PFSK-1 (cell line): ENCODE measurements at regions not wholly inside any gene's neighbourhood (a gene's known extent, or its start where the extent isn't known, plus 50 kb on each side); places are given as distances from the start of the nearest gene placed in this dataset.

ENCODE experiments used
- FOXP2 ChIP-seq: optimal IDR thresholded peaks from 2 replicates; pipeline ENCODE3; 2011; ENCODE audit warnings: borderline replicate concordance, control low read depth, inconsistent platforms; ENCODE audit not compliant: insufficient read depth; ENCODE audit errors: extremely low read length, extremely low read depth
- POLR2AphosphoS5 ChIP-seq: IDR thresholded peaks from 2 replicates; pipeline ENCODE4 v1.6.1; 2012; ENCODE audit warnings: low read depth, mild to moderate bottlenecking, control low read depth, low read length, moderate library complexity
- SIN3A ChIP-seq: IDR thresholded peaks from 2 replicates; pipeline ENCODE4 v1.6.1; 2012; ENCODE audit warnings: mild to moderate bottlenecking, low read length, moderate library complexity, borderline replicate concordance; ENCODE audit not compliant: insufficient read depth
- TAF1 ChIP-seq: IDR thresholded peaks from 2 replicates; pipeline ENCODE4 v1.6.1; 2012; ENCODE audit warnings: low read length, control low read depth, borderline replicate concordance; ENCODE audit not compliant: insufficient read depth
- TF ChIP-seq, protein P1 (sequence below), 2 experiments: IDR thresholded peaks; 2 replicates each; pipeline versions ENCODE4 v1.6.1 to v1.8.0; 2011 to 2012; ENCODE audit warnings: low read depth in 2 of 2, low read length in 2 of 2, control low read depth in 1 of 2, inconsistent platforms in 1 of 2, mild to moderate bottlenecking in 1 of 2, moderate library complexity in 1 of 2; ENCODE audit not compliant: insufficient read depth in 1 of 2

DNA sequence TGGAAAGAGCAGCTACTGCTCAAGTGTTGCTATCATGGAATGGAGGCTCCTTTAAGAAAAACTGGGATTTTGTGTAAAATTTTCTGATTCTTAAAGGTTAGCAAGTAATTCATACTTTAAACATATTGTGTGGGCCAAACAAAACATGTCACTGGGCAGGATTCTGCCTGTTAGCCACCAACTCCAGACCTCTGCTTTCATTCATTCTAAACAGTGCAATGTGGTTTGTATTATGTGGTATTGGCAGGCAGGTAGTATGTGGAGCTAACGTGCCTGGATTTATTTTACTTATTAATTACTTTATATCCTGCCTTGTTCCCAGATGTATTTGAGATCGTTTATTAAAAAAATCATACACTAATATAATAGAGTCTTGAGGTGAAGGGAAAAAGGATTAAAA is 1521.3 kb upstream of the ACVR2A start:
- TF ChIP-seq TAF1 (no peak), POLR2AphosphoS5 (peak; percentile 39; the same call in 1 of the 2 replicates), SIN3A (peak; percentile 61; the same call in 1 of the 2 replicates), FOXP2 (no peak)

DNA sequence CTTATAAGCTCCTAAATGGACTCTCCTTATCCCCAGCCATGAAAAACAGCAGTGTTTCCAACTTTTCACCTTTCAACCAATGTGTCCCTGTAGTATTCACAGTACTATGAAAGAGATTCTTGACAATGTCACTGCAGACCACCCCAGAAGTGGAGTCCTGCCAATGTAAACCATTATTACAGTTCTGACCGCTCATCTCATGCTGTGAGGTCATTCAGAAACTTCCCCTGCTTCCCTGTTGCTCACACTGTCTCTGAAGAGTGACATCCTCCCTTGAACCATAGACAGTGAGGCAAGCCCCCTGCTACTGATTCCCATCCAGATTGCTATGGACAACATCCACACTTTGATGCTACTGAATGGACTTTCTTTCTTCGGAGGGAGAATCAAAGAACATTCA is 1523.7 kb upstream of the ACVR2A start:
- TF ChIP-seq SIN3A: no peak
- TF ChIP-seq, protein P1, sequence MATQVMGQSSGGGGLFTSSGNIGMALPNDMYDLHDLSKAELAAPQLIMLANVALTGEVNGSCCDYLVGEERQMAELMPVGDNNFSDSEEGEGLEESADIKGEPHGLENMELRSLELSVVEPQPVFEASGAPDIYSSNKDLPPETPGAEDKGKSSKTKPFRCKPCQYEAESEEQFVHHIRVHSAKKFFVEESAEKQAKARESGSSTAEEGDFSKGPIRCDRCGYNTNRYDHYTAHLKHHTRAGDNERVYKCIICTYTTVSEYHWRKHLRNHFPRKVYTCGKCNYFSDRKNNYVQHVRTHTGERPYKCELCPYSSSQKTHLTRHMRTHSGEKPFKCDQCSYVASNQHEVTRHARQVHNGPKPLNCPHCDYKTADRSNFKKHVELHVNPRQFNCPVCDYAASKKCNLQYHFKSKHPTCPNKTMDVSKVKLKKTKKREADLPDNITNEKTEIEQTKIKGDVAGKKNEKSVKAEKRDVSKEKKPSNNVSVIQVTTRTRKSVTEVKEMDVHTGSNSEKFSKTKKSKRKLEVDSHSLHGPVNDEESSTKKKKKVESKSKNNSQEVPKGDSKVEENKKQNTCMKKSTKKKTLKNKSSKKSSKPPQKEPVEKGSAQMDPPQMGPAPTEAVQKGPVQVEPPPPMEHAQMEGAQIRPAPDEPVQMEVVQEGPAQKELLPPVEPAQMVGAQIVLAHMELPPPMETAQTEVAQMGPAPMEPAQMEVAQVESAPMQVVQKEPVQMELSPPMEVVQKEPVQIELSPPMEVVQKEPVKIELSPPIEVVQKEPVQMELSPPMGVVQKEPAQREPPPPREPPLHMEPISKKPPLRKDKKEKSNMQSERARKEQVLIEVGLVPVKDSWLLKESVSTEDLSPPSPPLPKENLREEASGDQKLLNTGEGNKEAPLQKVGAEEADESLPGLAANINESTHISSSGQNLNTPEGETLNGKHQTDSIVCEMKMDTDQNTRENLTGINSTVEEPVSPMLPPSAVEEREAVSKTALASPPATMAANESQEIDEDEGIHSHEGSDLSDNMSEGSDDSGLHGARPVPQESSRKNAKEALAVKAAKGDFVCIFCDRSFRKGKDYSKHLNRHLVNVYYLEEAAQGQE (IDR thresholded peaks at IDR 0.05; ENCODE audit: insufficient read depth in 1 of 2, low read depth in 2 of 2, low read length in 2 of 2): 0 out of 4 replicates have a peak, but pooled peaks of 1 of the 2 experiments have one; percentile 54
- peak; percentile 90 for TF ChIP-seq FOXP2
- peak; percentile 44; the same call in 1 of the 2 replicates for TF ChIP-seq TAF1
- 0 out of 2 replicates have a peak, but pooled peaks have one; percentile 33 for TF ChIP-seq POLR2AphosphoS5

DNA sequence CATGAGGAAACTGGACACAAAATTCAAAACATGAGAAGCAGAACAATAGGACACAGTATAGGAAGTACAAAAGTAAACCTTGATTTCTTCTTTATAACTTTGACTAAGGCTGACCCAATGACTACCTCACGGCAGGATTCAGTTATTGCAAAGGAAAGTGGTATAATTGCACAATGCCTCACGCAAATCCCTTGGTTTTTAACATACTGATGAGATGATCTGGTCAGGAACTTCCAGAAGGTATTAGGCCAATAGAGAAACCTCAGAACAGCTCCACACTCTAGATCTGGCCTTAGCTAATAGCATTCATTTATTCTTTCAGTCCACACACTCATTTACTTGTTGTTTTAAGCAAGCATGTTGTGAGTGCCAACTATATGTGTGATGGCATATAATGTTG is 1526.9 kb upstream of the ACVR2A start:
- no peak for TF ChIP-seq TAF1
- no peak for TF ChIP-seq FOXP2
- TF ChIP-seq, protein P1 (IDR thresholded peaks at IDR 0.05; ENCODE audit: insufficient read depth in 1 of 2, low read depth in 2 of 2, low read length in 2 of 2): no peak
- no peak for TF ChIP-seq SIN3A
- no peak for TF ChIP-seq POLR2AphosphoS5

DNA sequence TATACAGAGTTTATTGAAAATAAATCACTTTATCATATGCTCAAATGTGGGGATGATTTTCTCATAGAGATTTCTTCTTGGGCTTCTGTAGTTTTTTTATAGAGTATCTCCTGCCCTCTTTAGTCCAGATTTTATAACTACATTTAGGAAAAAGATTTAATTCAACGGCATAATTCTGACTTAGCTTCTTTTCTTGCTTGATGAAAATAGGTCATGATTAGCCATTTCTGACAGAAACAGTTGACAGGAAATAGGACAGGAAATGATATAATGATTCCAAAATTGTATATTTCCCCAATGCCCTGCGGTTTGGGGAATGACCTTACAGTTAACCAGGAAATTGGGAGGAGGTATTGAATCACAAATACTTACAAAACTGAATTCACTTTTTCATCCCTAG is 1531.9 kb upstream of the ACVR2A start:
- TF ChIP-seq TAF1: no peak
- TF ChIP-seq FOXP2: no peak
- no peak for TF ChIP-seq POLR2AphosphoS5
- no peak for TF ChIP-seq SIN3A
- TF ChIP-seq, protein P1 (IDR thresholded peaks at IDR 0.05; ENCODE audit: insufficient read depth in 1 of 2, low read depth in 2 of 2, low read length in 2 of 2): no peak

DNA sequence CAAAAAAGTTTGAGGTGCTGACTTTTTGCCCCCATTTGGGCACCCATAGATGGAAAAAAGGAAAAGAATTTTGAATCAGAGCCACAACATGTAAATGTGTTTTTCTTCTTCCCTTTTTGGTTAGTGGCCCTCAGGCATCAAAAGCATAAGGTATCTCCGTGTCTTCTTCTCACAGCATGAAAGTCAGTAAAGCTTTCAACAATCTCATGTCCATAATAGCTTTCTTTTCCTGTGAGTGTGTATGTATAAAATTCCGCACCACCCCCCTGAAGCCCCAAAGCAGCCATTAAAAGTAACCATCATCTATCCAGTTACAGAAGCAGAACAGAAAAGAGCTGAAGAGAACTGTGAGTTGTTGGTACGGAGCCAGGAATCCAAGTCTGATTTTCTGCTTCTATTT is 1539.7 kb upstream of the ACVR2A start:
- TF ChIP-seq, protein P1 (IDR thresholded peaks at IDR 0.05; ENCODE audit: insufficient read depth in 1 of 2, low read depth in 2 of 2, low read length in 2 of 2): no peak
- TF ChIP-seq POLR2AphosphoS5 (no peak), TAF1 (no peak), FOXP2 (no peak), SIN3A (no peak)
